ENCODE measurements at regions not wholly inside any gene's neighbourhood (a gene's known extent, or its start where the extent isn't known, plus 50 kb on each side); places are given as distances from the start of the nearest gene placed in this dataset.

DNA sequence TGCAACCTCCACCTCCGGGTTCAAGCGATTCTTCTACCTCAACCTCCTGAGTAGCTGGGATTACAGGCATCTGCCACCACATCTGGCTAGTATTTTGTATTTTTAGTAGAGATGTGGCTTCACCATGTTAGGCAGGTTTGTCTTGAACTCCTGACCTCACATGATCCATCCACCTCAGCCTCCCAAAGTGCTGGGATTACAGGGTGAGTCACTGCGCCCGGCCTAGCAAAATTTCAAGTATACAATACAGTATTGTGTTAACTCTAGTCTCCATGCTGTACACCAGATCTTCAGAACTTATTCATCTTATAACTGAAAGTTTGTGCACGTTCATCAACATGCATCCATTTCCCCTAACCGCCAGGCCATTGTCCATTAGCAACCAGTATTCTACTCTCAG lies 115.1 kb upstream of the MDGA2 start:
- TF ChIP-seq POU6F1 (CRISPR knock-in tag; IDR thresholded peaks at IDR 0.05; ENCODE audit: borderline replicate concordance, low read depth) (no peak), ISL1 (CRISPR knock-in tag; IDR thresholded peaks at IDR 0.05) (no peak), ZNF70 (CRISPR knock-in tag; IDR thresholded peaks at IDR 0.05) (no peak), ZFP3 (CRISPR knock-in tag; IDR thresholded peaks at IDR 0.05) (no peak), BACH2 (CRISPR knock-in tag; IDR thresholded peaks at IDR 0.05; ENCODE audit: borderline replicate concordance) (no peak), OSR1 (CRISPR knock-in tag; IDR thresholded peaks at IDR 0.05) (no peak), ARNTL (CRISPR knock-in tag; IDR thresholded peaks at IDR 0.05; ENCODE audit: borderline replicate concordance, low read depth) (no peak), ESRRG (CRISPR knock-in tag; IDR thresholded peaks at IDR 0.05) (no peak), CSDC2 (CRISPR knock-in tag; IDR thresholded peaks at IDR 0.05) (no peak), PPARA (CRISPR knock-in tag; IDR thresholded peaks at IDR 0.05; ENCODE audit: borderline replicate concordance) (no peak)
- ATAC-seq = no peak

- no peak for TF ChIP-seq ARNTL (CRISPR knock-in tag; IDR thresholded peaks at IDR 0.05; ENCODE audit: borderline replicate concordance, low read depth)
- no peak for TF ChIP-seq BACH2 (CRISPR knock-in tag; IDR thresholded peaks at IDR 0.05; ENCODE audit: borderline replicate concordance)
- no peak for TF ChIP-seq ZNF565 (CRISPR knock-in tag; conservative IDR thresholded peaks at IDR 0.05; ENCODE audit: low read depth)
- TF ChIP-seq ZFP3 (CRISPR knock-in tag; IDR thresholded peaks at IDR 0.05) = no peak
- no peak for TF ChIP-seq ESRRG (CRISPR knock-in tag; IDR thresholded peaks at IDR 0.05)
- no peak for TF ChIP-seq GLIS3 (CRISPR knock-in tag; IDR thresholded peaks at IDR 0.05)
- TF ChIP-seq TCF4 (CRISPR knock-in tag; IDR thresholded peaks at IDR 0.05; ENCODE audit: borderline replicate concordance) = no peak
- no peak for TF ChIP-seq ZNF8 (CRISPR knock-in tag; IDR thresholded peaks at IDR 0.05)
- TF ChIP-seq SNAI2 (CRISPR knock-in tag; IDR thresholded peaks at IDR 0.05) = no peak
- TF ChIP-seq, protein P1, sequence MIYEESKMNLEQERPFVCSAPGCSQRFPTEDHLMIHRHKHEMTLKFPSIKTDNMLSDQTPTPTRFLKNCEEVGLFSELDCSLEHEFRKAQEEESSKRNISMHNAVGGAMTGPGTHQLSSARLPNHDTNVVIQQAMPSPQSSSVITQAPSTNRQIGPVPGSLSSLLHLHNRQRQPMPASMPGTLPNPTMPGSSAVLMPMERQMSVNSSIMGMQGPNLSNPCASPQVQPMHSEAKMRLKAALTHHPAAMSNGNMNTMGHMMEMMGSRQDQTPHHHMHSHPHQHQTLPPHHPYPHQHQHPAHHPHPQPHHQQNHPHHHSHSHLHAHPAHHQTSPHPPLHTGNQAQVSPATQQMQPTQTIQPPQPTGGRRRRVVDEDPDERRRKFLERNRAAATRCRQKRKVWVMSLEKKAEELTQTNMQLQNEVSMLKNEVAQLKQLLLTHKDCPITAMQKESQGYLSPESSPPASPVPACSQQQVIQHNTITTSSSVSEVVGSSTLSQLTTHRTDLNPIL (CRISPR knock-in tag; IDR thresholded peaks at IDR 0.05; ENCODE audit: low read depth) = no peak
- no peak for TF ChIP-seq TOX (CRISPR knock-in tag; IDR thresholded peaks at IDR 0.05; ENCODE audit: borderline replicate concordance)
- no peak for TF ChIP-seq CSDC2 (CRISPR knock-in tag; IDR thresholded peaks at IDR 0.05)
- TF ChIP-seq ISL1 (CRISPR knock-in tag; IDR thresholded peaks at IDR 0.05) = no peak
- TF ChIP-seq CSRNP3 (CRISPR knock-in tag; IDR thresholded peaks at IDR 0.05) = no peak
- no peak for TF ChIP-seq OSR1 (CRISPR knock-in tag; IDR thresholded peaks at IDR 0.05)
- TF ChIP-seq ZNF70 (CRISPR knock-in tag; IDR thresholded peaks at IDR 0.05) = no peak
- no peak for ATAC-seq
Measured at GRCh38 chr14:47785058-47785457, 109.7 kb upstream of the MDGA2 start.

- ATAC-seq = no peak
Measured at GRCh38 chr14:47778631-47779030, 103.2 kb upstream of the MDGA2 start.

GRCh38 chr14:47772652-47773051 lies 97.2 kb upstream of the MDGA2 start:
- TF ChIP-seq ESRRG (CRISPR knock-in tag; IDR thresholded peaks at IDR 0.05) = no peak
- TF ChIP-seq ARNTL (CRISPR knock-in tag; IDR thresholded peaks at IDR 0.05; ENCODE audit: borderline replicate concordance, low read depth) = no peak
- no peak for ATAC-seq

More at GRCh38 chr14:47778631-47779030, 103.2 kb upstream of the MDGA2 start:
- TF ChIP-seq RARB (CRISPR knock-in tag; IDR thresholded peaks at IDR 0.05) (no peak), GLIS3 (CRISPR knock-in tag; IDR thresholded peaks at IDR 0.05) (no peak), ZC3H10 (CRISPR knock-in tag; IDR thresholded peaks at IDR 0.05) (no peak), ZNF8 (CRISPR knock-in tag; IDR thresholded peaks at IDR 0.05) (no peak), BACH2 (CRISPR knock-in tag; IDR thresholded peaks at IDR 0.05; ENCODE audit: borderline replicate concordance) (no peak), ZNF70 (CRISPR knock-in tag; IDR thresholded peaks at IDR 0.05) (no peak), ISL1 (CRISPR knock-in tag; IDR thresholded peaks at IDR 0.05) (no peak), ARNTL (CRISPR knock-in tag; IDR thresholded peaks at IDR 0.05; ENCODE audit: borderline replicate concordance, low read depth) (no peak), PPARA (CRISPR knock-in tag; IDR thresholded peaks at IDR 0.05; ENCODE audit: borderline replicate concordance) (no peak)
- TF ChIP-seq, protein P1 (CRISPR knock-in tag; IDR thresholded peaks at IDR 0.05; ENCODE audit: low read depth) = no peak

Measured in SK-N-SH treated with all-trans-retinoic acid at 6 μM for 48 hours (cell line).